ENCODE measurements at regions not wholly inside any gene's neighbourhood (a gene's known extent, or its start where the extent isn't known, plus 50 kb on each side); places are given as distances from the start of the nearest gene placed in this dataset.

DNA sequence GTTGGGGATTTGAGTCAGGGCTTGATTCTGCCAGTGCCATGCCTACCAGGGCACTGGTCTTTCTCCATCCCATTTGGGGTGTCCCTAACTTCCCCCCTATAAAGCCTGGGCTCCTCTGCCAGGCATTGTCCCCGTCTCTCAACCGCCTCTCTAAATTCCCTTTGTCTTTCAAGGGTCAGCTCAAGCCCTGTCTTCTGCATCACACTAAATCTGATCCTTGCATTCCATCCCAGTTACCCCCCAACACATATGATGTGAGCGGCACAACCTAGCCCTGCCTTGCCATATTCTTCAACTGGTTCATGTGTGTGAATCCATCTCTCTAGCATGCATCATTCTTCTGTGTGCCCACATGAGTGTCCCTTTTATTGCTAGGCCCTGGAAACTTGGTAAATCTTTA is 480.9 kb downstream of the ZNF536 start:
- no peak for DNase-seq (ENCODE audit: low read depth)
- no peak overlapping the region for H3K4me3 ChIP-seq (ENCODE audit: control insufficient read depth, low read depth, low read length)
- TF ChIP-seq CTCF (IDR thresholded peaks at IDR 0.05; ENCODE audit: control insufficient read depth, insufficient read depth, low read depth, low read length, missing control alignments), result no peak

DNA sequence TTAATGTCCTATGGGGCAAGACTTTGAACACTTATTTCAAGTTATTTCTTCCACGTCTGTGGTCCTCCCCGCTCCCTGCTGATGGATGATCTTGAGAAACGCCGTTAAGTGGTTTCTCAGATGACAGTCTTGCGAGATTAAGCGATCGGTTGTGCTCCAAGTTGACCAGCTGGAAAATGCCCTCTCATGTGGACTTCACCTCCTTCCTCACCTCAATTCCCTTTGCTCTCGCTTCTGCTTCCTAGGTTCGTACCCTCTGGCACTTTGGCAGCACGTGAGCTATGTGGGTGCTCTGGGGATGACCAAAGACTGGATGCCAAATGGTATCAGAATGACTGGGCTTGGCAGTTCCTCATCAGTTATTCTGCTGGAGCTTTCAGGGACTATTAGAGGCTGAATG is 480.0 kb downstream of the ZNF536 start:
- TF ChIP-seq CTCF (IDR thresholded peaks at IDR 0.05; ENCODE audit: control insufficient read depth, insufficient read depth, low read depth, low read length, missing control alignments), result no peak
- no peak for DNase-seq (ENCODE audit: low read depth)

DNA sequence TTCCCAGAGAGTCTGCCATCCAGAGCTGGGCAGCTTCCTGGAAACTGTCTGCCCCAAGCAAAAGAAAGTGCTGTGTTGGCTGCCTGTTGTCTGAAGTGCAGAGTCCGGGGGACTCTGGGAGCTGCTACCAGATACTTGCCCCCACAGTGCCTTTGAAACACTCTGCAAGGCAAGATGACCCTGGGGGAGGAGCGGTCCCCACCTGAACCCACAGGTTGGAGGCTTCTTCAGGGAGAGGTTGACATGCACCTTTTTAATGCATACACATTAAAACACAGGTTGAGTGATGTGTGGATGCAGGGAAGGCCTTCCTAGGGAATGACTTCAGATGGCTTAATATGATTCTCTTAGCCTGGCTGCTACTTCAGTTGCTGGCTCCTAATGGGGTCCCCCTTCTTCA is 479.5 kb downstream of the ZNF536 start:
- no peak for TF ChIP-seq CTCF (IDR thresholded peaks at IDR 0.05; ENCODE audit: control insufficient read depth, insufficient read depth, low read depth, low read length, missing control alignments)
- no peak overlapping the region for H3K4me3 ChIP-seq (ENCODE audit: control insufficient read depth, low read depth, low read length)
- no peak for DNase-seq (ENCODE audit: low read depth)

More for the DNA sequence above, 480.0 kb downstream of the ZNF536 start:
- no peak overlapping the region for H3K4me3 ChIP-seq (ENCODE audit: control insufficient read depth, low read depth, low read length)

- H3K4me3 ChIP-seq (ENCODE audit: control insufficient read depth, low read depth, low read length), result no peak overlapping the region
- TF ChIP-seq CTCF (IDR thresholded peaks at IDR 0.05; ENCODE audit: control insufficient read depth, insufficient read depth, low read depth, low read length, missing control alignments), result no peak
- DNase-seq (ENCODE audit: low read depth), result no peak
These were observed 476.6 kb downstream of the ZNF536 start for GRCh38 chr19:30848636-30849425.

- no peak for DNase-seq (ENCODE audit: low read depth)
- TF ChIP-seq CTCF (IDR thresholded peaks at IDR 0.05; ENCODE audit: control insufficient read depth, insufficient read depth, low read depth, low read length, missing control alignments), result no peak
- no peak overlapping the region for H3K4me3 ChIP-seq (ENCODE audit: control insufficient read depth, low read depth, low read length)
These were observed 473.9 kb downstream of the ZNF536 start for GRCh38 chr19:30846102-30846501.

GRCh38 chr19:30842926-30843325 is 470.7 kb downstream of the ZNF536 start:
- no peak for DNase-seq (ENCODE audit: low read depth)
- TF ChIP-seq CTCF (IDR thresholded peaks at IDR 0.05; ENCODE audit: control insufficient read depth, insufficient read depth, low read depth, low read length, missing control alignments), result no peak
- H3K4me3 ChIP-seq (ENCODE audit: control insufficient read depth, low read depth, low read length), result no peak overlapping the region
